ENCODE measurements at regions not wholly inside any gene's neighbourhood (a gene's known extent, or its start where the extent isn't known, plus 50 kb on each side); places are given as distances from the start of the nearest gene placed in this dataset.

GRCh38 chr18:76771192-76771799 is 51.1 kb upstream of the ZNF236 start:
- Histone ChIP-seq H3K9me3 (ENCODE audit: control insufficient read depth, low read length) (no peaks in the 10 kb centered on the region), H3K4me3 (ENCODE audit: insufficient read depth, low read depth, low read length, poor library complexity, severe bottlenecking) (no peak overlapping the region), H3K27ac (ENCODE audit: insufficient read depth, low read length, poor library complexity, severe bottlenecking) (no peak overlapping the region), H3K27me3 (replicated peaks; ENCODE audit: control insufficient read depth, insufficient read depth, low read length, poor library complexity, severe bottlenecking) (no peaks in the 10 kb centered on the region), H3K36me3 (ENCODE audit: control insufficient read depth, insufficient read depth, low read length) (no peaks in the 10 kb centered on the region), H3K4me1 (ENCODE audit: control insufficient read depth, insufficient read depth, low read length, poor library complexity, severe bottlenecking) (no peaks in the 10 kb centered on the region)
- no peak for DNase-seq

GRCh38 chr18:76767954-76768353 is 54.4 kb upstream of the ZNF236 start:
- H3K27me3 ChIP-seq (replicated peaks; ENCODE audit: control insufficient read depth, insufficient read depth, low read length, poor library complexity, severe bottlenecking) = no peaks in the 10 kb centered on the region
- H3K36me3 ChIP-seq (ENCODE audit: control insufficient read depth, insufficient read depth, low read length) = no peaks in the 10 kb centered on the region
- no peak for DNase-seq
- H3K9me3 ChIP-seq (ENCODE audit: control insufficient read depth, low read length) = no peaks in the 10 kb centered on the region
- no peak overlapping the region for H3K4me3 ChIP-seq (ENCODE audit: insufficient read depth, low read depth, low read length, poor library complexity, severe bottlenecking)
- H3K27ac ChIP-seq (ENCODE audit: insufficient read depth, low read length, poor library complexity, severe bottlenecking) = no peak overlapping the region
- no peaks in the 10 kb centered on the region for H3K4me1 ChIP-seq (ENCODE audit: control insufficient read depth, insufficient read depth, low read length, poor library complexity, severe bottlenecking)

DNA sequence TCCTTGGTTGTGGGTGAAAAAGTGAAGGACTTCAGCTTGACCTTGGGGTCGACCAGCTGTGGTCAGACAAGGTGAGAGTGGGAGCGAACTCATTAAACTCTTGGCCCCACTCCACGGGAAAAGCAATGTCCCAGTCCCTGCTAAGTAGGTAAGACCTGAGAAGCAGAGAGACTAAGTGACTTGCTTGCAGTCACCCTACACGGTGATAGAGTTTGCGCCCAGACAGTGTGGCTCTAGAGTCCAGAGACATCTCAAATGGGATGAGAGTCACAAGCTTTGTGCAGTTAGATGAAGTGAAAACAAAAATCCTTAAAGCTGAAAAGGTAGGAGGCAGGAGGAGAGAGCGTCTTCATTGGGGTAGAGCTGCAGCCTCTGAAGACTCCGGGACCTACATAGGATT is 55.9 kb upstream of the ZNF236 start:
- Histone ChIP-seq H3K36me3 (ENCODE audit: control insufficient read depth, insufficient read depth, low read length) (no peaks in the 10 kb centered on the region), H3K4me1 (ENCODE audit: control insufficient read depth, insufficient read depth, low read length, poor library complexity, severe bottlenecking) (no peaks in the 10 kb centered on the region), H3K4me3 (ENCODE audit: insufficient read depth, low read depth, low read length, poor library complexity, severe bottlenecking) (no peak overlapping the region), H3K9me3 (ENCODE audit: control insufficient read depth, low read length) (no peaks in the 10 kb centered on the region), H3K27ac (ENCODE audit: insufficient read depth, low read length, poor library complexity, severe bottlenecking) (no peak overlapping the region), H3K27me3 (replicated peaks; ENCODE audit: control insufficient read depth, insufficient read depth, low read length, poor library complexity, severe bottlenecking) (no peaks in the 10 kb centered on the region)
- DNase-seq = no peak

- no peaks in the 10 kb centered on the region for H3K9me3 ChIP-seq (ENCODE audit: control insufficient read depth, low read length)
- no peak overlapping the region for H3K27ac ChIP-seq (ENCODE audit: insufficient read depth, low read length, poor library complexity, severe bottlenecking)
- DNase-seq = no peak
- no peaks in the 10 kb centered on the region for H3K36me3 ChIP-seq (ENCODE audit: control insufficient read depth, insufficient read depth, low read length)
- H3K4me1 ChIP-seq (ENCODE audit: control insufficient read depth, insufficient read depth, low read length, poor library complexity, severe bottlenecking) = no peaks in the 10 kb centered on the region
- no peaks in the 10 kb centered on the region for H3K27me3 ChIP-seq (replicated peaks; ENCODE audit: control insufficient read depth, insufficient read depth, low read length, poor library complexity, severe bottlenecking)
- H3K4me3 ChIP-seq (ENCODE audit: insufficient read depth, low read depth, low read length, poor library complexity, severe bottlenecking) = no peak overlapping the region
Observed at GRCh38 chr18:76765649-76766048, 56.7 kb upstream of the ZNF236 start.

DNA sequence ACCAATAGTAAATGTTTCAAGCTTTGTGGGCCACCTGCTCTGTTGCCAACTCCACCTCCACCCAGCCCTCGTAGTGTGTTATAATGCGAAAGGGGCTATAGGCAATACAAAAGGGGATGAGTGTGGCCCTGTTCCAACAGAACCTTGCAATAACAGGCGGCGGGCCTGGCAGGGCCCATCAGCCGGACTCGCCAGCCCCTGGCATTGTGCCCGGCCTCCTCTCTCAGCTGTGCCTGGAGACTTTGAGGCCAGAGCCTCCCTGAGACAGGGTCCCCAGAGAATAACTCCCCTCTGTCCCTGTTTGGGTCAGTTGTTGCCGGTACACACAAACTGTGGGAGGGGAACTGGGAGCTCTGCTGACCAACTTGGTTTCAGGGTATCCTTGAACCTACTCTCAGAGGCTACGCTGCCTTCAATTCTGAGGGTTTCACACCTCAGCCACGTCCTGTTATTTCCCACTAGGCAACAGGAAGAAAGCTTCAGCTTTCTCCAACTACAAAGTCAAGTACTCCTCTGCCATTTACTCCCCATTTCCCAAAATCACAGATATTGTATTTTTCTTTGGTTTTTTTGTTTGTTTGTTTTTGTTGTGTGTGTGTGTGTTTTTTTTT is 58.0 kb upstream of the ZNF236 start:
- no peak for DNase-seq
- no peaks in the 10 kb centered on the region for H3K27me3 ChIP-seq (replicated peaks; ENCODE audit: control insufficient read depth, insufficient read depth, low read length, poor library complexity, severe bottlenecking)
- H3K9me3 ChIP-seq (ENCODE audit: control insufficient read depth, low read length) = no peaks in the 10 kb centered on the region
- no peaks in the 10 kb centered on the region for H3K36me3 ChIP-seq (ENCODE audit: control insufficient read depth, insufficient read depth, low read length)
- H3K4me1 ChIP-seq (ENCODE audit: control insufficient read depth, insufficient read depth, low read length, poor library complexity, severe bottlenecking) = no peaks in the 10 kb centered on the region
- no peak overlapping the region for H3K4me3 ChIP-seq (ENCODE audit: insufficient read depth, low read depth, low read length, poor library complexity, severe bottlenecking)
- no peak overlapping the region for H3K27ac ChIP-seq (ENCODE audit: insufficient read depth, low read length, poor library complexity, severe bottlenecking)

- Histone ChIP-seq H3K36me3 (ENCODE audit: control insufficient read depth, insufficient read depth, low read length) (no peaks in the 10 kb centered on the region), H3K27ac (ENCODE audit: insufficient read depth, low read length, poor library complexity, severe bottlenecking) (no peak overlapping the region), H3K4me1 (ENCODE audit: control insufficient read depth, insufficient read depth, low read length, poor library complexity, severe bottlenecking) (no peaks in the 10 kb centered on the region), H3K27me3 (replicated peaks; ENCODE audit: control insufficient read depth, insufficient read depth, low read length, poor library complexity, severe bottlenecking) (no peaks in the 10 kb centered on the region), H3K4me3 (ENCODE audit: insufficient read depth, low read depth, low read length, poor library complexity, severe bottlenecking) (no peak overlapping the region), H3K9me3 (ENCODE audit: control insufficient read depth, low read length) (no peaks in the 10 kb centered on the region)
- DNase-seq = no peak
Observed at GRCh38 chr18:76759056-76759455, 63.3 kb upstream of the ZNF236 start.

GRCh38 chr18:76757925-76758324 is 64.4 kb upstream of the ZNF236 start:
- H3K4me3 ChIP-seq (ENCODE audit: insufficient read depth, low read depth, low read length, poor library complexity, severe bottlenecking) = no peak overlapping the region
- H3K27me3 ChIP-seq (replicated peaks; ENCODE audit: control insufficient read depth, insufficient read depth, low read length, poor library complexity, severe bottlenecking) = no peaks in the 10 kb centered on the region
- no peak overlapping the region for H3K27ac ChIP-seq (ENCODE audit: insufficient read depth, low read length, poor library complexity, severe bottlenecking)
- no peak for DNase-seq
- H3K9me3 ChIP-seq (ENCODE audit: control insufficient read depth, low read length) = no peaks in the 10 kb centered on the region
- H3K4me1 ChIP-seq (ENCODE audit: control insufficient read depth, insufficient read depth, low read length, poor library complexity, severe bottlenecking) = no peaks in the 10 kb centered on the region
- H3K36me3 ChIP-seq (ENCODE audit: control insufficient read depth, insufficient read depth, low read length) = no peaks in the 10 kb centered on the region

DNA sequence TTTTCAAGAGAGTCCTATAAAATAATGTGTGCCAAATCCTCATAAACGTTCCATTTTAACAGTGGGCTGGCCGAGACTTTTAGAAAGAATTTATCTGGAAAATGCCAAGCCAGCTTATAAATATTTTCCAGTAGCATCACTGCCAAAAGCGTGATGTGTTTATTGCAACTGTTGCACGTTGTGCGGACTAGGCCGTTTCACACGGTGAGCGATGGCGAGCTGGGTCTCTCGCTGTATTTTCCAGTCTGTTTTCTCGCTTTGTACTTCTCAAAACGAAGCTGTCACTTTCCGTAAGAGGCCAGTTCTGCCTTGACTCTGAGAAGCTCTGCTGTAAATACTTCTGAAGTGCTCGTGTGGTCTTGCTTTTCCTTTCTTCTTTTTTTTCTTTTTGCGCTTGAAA is 65.0 kb upstream of the ZNF236 start:
- Histone ChIP-seq H3K27me3 (replicated peaks; ENCODE audit: control insufficient read depth, insufficient read depth, low read length, poor library complexity, severe bottlenecking) (no peaks in the 10 kb centered on the region), H3K27ac (ENCODE audit: insufficient read depth, low read length, poor library complexity, severe bottlenecking) (no peak overlapping the region), H3K36me3 (ENCODE audit: control insufficient read depth, insufficient read depth, low read length) (no peaks in the 10 kb centered on the region), H3K9me3 (ENCODE audit: control insufficient read depth, low read length) (no peaks in the 10 kb centered on the region), H3K4me1 (ENCODE audit: control insufficient read depth, insufficient read depth, low read length, poor library complexity, severe bottlenecking) (no peaks in the 10 kb centered on the region), H3K4me3 (ENCODE audit: insufficient read depth, low read depth, low read length, poor library complexity, severe bottlenecking) (no peak overlapping the region)
- no peak for DNase-seq

- H3K27me3 ChIP-seq (replicated peaks; ENCODE audit: control insufficient read depth, insufficient read depth, low read length, poor library complexity, severe bottlenecking) = no peaks in the 10 kb centered on the region
- H3K27ac ChIP-seq (ENCODE audit: insufficient read depth, low read length, poor library complexity, severe bottlenecking) = no peak overlapping the region
- H3K4me1 ChIP-seq (ENCODE audit: control insufficient read depth, insufficient read depth, low read length, poor library complexity, severe bottlenecking) = no peaks in the 10 kb centered on the region
- H3K4me3 ChIP-seq (ENCODE audit: insufficient read depth, low read depth, low read length, poor library complexity, severe bottlenecking) = no peak overlapping the region
- DNase-seq = no peak
- H3K9me3 ChIP-seq (ENCODE audit: control insufficient read depth, low read length) = no peaks in the 10 kb centered on the region
- H3K36me3 ChIP-seq (ENCODE audit: control insufficient read depth, insufficient read depth, low read length) = no peaks in the 10 kb centered on the region
Observed at GRCh38 chr18:76756531-76757253, 65.7 kb upstream of the ZNF236 start.

DNA sequence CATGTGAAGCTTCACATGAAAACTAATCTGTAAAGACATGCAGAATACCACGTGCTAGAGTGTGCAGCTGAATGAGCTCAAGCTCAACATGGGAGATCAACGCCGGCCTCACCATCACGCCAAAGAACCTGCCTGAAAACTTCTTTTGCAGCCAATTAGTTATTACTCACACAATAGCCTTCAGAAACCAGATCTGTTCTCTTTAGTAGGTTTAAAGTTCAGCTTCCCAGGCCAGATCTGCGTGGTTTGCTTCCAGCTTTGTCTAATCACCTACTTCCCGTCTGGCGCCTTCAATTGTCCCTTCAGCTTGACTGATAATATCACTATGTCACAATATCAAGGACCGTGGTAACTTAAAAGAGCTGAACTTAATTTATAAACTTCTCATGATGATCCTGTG is 68.0 kb upstream of the ZNF236 start:
- DNase-seq = no peak
- H3K9me3 ChIP-seq (ENCODE audit: control insufficient read depth, low read length) = peaks cover 5% of the 10 kb centered on the region
- no peaks in the 10 kb centered on the region for H3K27me3 ChIP-seq (replicated peaks; ENCODE audit: control insufficient read depth, insufficient read depth, low read length, poor library complexity, severe bottlenecking)
- no peaks in the 10 kb centered on the region for H3K36me3 ChIP-seq (ENCODE audit: control insufficient read depth, insufficient read depth, low read length)
- no peak overlapping the region for H3K4me3 ChIP-seq (ENCODE audit: insufficient read depth, low read depth, low read length, poor library complexity, severe bottlenecking)
- H3K4me1 ChIP-seq (ENCODE audit: control insufficient read depth, insufficient read depth, low read length, poor library complexity, severe bottlenecking) = no peaks in the 10 kb centered on the region
- no peak overlapping the region for H3K27ac ChIP-seq (ENCODE audit: insufficient read depth, low read length, poor library complexity, severe bottlenecking)
